H1 (cell line): ENCODE measurements at regions not wholly inside any gene's neighbourhood (a gene's known extent, or its start where the extent isn't known, plus 50 kb on each side); places are given as distances from the start of the nearest gene placed in this dataset.
"Not testable (repeated sequence)": the region's sequence is repeated elsewhere in the genome, so short reads cannot be mapped to it uniquely, and the experiment has no call there.

Source experiments
- CTCF ChIA-PET: fragments of 300-600 bp; sonication (Branson Sonifier 250); formaldehyde crosslinking; loops from one replicate; lab custom pipeline; 2021; ENCODE audit not compliant: partially characterized antibody; lab: Charles Lee
- POLR2A ChIA-PET: fragments of 300-600 bp; sonication (Branson Sonifier 250); formaldehyde crosslinking; loops from one replicate; lab custom pipeline; 2021; ENCODE audit warnings: inconsistent platforms; ENCODE audit not compliant: partially characterized antibody; lab: Charles Lee
- DNase-seq, 2 experiments: peaks; one replicate each; pipeline versions ENCODE4 v3.0.0 to v3.0.0-alpha.2; 2010 to 2022; ENCODE audit warnings: low spot score in 2 of 2, low read depth in 1 of 2, mixed read lengths in 1 of 2
- FAIRE-seq: peaks from 2 replicates; lab custom pipeline; 2011; peaks lifted over from hg19 to GRCh38; lab: Jason Lieb, UNC
- H2AFZ ChIP-seq: 2 replicates; pipeline ENCODE4 v1.8.1; 2012; ENCODE audit warnings: low read length, inconsistent platforms
- H2AK5ac ChIP-seq: 2 replicates; pipeline ENCODE4 v1.6.1; 2013; ENCODE audit warnings: low read depth, low read length
- H2BK120ac ChIP-seq: replicated peaks from 2 replicates; pipeline ENCODE3; 2013; ENCODE audit warnings: low read depth, low read length, inconsistent platforms
- H2BK12ac ChIP-seq: 2 replicates; pipeline ENCODE4 v1.6.1; 2013; ENCODE audit warnings: low read depth, low read length
- H2BK15ac ChIP-seq: 2 replicates; pipeline ENCODE4 v1.6.1; 2013; ENCODE audit warnings: low read length
- H2BK20ac ChIP-seq: 2 replicates; pipeline ENCODE4 v1.6.1; 2013; ENCODE audit warnings: low read length
- H2BK5ac ChIP-seq: 2 replicates; pipeline ENCODE4 v1.6.1; 2013; ENCODE audit warnings: low read depth, low read length
- H3K14ac ChIP-seq: 2 replicates; pipeline ENCODE4 v1.6.1; 2013; ENCODE audit warnings: inconsistent platforms; ENCODE audit not compliant: insufficient read length
- H3K18ac ChIP-seq: 2 replicates; pipeline ENCODE4 v1.6.1; 2013; ENCODE audit warnings: low read length; ENCODE audit errors: extremely low read depth
- H3K23ac ChIP-seq: 2 replicates; pipeline ENCODE4 v1.6.1; 2013; ENCODE audit warnings: inconsistent platforms; ENCODE audit not compliant: insufficient read length
- H3K23me2 ChIP-seq: 2 replicates; pipeline ENCODE4 v1.6.1; 2013; ENCODE audit warnings: low read depth, low read length
- H3K27ac ChIP-seq: 2 replicates; pipeline ENCODE4 v1.6.1; 2011; ENCODE audit warnings: low read depth, low read length, inconsistent platforms
- H3K27me3 ChIP-seq, 4 experiments: replicated peaks in 1 of 4; 1 replicate in 1 of 4; 2 replicates in 3 of 4; pipeline versions ENCODE4 v1.6.1 to v1.8.1; 2011 to 2013; ENCODE audit warnings: low read length in 3 of 4, mild to moderate bottlenecking in 3 of 4, inconsistent platforms in 2 of 4, mixed read lengths in 2 of 4, moderate library complexity in 1 of 4; ENCODE audit not compliant: control insufficient read depth in 3 of 4, insufficient read depth in 3 of 4; ENCODE audit errors: extremely low read depth in 1 of 4
- H3K36me3 ChIP-seq, 4 experiments: 2 replicates each; pipeline versions ENCODE4 v1.6.1 to v1.8.1; 2011 to 2013; ENCODE audit warnings: mild to moderate bottlenecking in 4 of 4, low read length in 3 of 4, moderate library complexity in 2 of 4, control low read depth in 1 of 4, inconsistent platforms in 1 of 4; ENCODE audit not compliant: insufficient read depth in 4 of 4, control insufficient read depth in 2 of 4
- H3K4ac ChIP-seq: replicated peaks from 2 replicates; pipeline ENCODE3; 2013; ENCODE audit warnings: low read length, low read depth, mixed read lengths, inconsistent platforms; ENCODE audit not compliant: insufficient read length
- H3K4me1 ChIP-seq, 4 experiments: replicated peaks in 1 of 4; 1 replicate in 1 of 4; 2 replicates in 3 of 4; pipeline versions ENCODE4 v1.6.1 to v1.8.1; 2011 to 2013; ENCODE audit warnings: low read length in 3 of 4, inconsistent platforms in 2 of 4, mixed read lengths in 1 of 4; ENCODE audit not compliant: insufficient read depth in 4 of 4, control insufficient read depth in 3 of 4
- H3K4me2 ChIP-seq, 2 experiments: 2 replicates each; pipeline versions ENCODE4 v1.6.1 to v1.8.1; 2011 to 2013; ENCODE audit warnings: low read depth in 2 of 2, low read length in 2 of 2, control low read depth in 1 of 2, inconsistent platforms in 1 of 2, mild to moderate bottlenecking in 1 of 2; ENCODE audit not compliant: insufficient read depth in 1 of 2
- H3K4me3 ChIP-seq, 4 experiments: fragments of 200-600, 300-600 bp in 1 of 4; sonication (generic), shearing (Covaris generic), sonication (Bioruptor Twin) in 1 of 4; 2 replicates each; pipeline versions ENCODE4 v1.5.1 to v1.8.1; 2011 to 2016; ENCODE audit warnings: low read length in 4 of 4, low read depth in 3 of 4, control low read depth in 2 of 4, inconsistent platforms in 2 of 4, mild to moderate bottlenecking in 2 of 4, mixed read lengths in 1 of 4, moderate library complexity in 1 of 4; ENCODE audit not compliant: insufficient read depth in 2 of 4; ENCODE audit errors: extremely low read depth in 1 of 4
- H3K56ac ChIP-seq: replicated peaks from 2 replicates; pipeline ENCODE3; 2013; ENCODE audit warnings: low read depth, mild to moderate bottlenecking, mixed read lengths, low read length, inconsistent platforms; ENCODE audit not compliant: insufficient read length
- H3K79me1 ChIP-seq: 2 replicates; pipeline ENCODE4 v1.6.1; 2013; ENCODE audit warnings: low read depth, low read length, control low read depth
- H3K79me2 ChIP-seq, 2 experiments: 2 replicates each; pipeline versions ENCODE4 v1.6.1 to v1.8.1; 2012 to 2013; ENCODE audit warnings: low read length in 2 of 2, mild to moderate bottlenecking in 2 of 2, inconsistent platforms in 1 of 2; ENCODE audit not compliant: insufficient read depth in 2 of 2, control insufficient read depth in 1 of 2
- H3K9ac ChIP-seq, 4 experiments: replicated peaks in 1 of 4; 1 replicate in 1 of 4; 2 replicates in 3 of 4; pipeline versions ENCODE4 v1.6.1 to v1.8.1; 2011 to 2013; ENCODE audit warnings: low read depth in 3 of 4, low read length in 3 of 4, control low read depth in 2 of 4, mild to moderate bottlenecking in 2 of 4, moderate library complexity in 2 of 4, inconsistent platforms in 1 of 4; ENCODE audit errors: extremely low read depth in 1 of 4
- H3K9me3 ChIP-seq, 2 experiments: 2 replicates each; pipeline versions ENCODE4 v1.6.1 to v1.8.1; 2012 to 2013; ENCODE audit warnings: mild to moderate bottlenecking in 2 of 2, moderate library complexity in 2 of 2, control low read depth in 1 of 2, inconsistent platforms in 1 of 2, low read depth in 1 of 2, low read length in 1 of 2, mixed read lengths in 1 of 2; ENCODE audit not compliant: insufficient read depth in 2 of 2
- H4K20me1 ChIP-seq, 2 experiments: replicated peaks in 1 of 2; 2 replicates each; pipeline versions ENCODE3 to v1.8.1; 2011 to 2013; ENCODE audit warnings: inconsistent platforms in 2 of 2, low read length in 2 of 2, mild to moderate bottlenecking in 1 of 2; ENCODE audit not compliant: insufficient read depth in 2 of 2, control insufficient read depth in 1 of 2
- H4K5ac ChIP-seq: 2 replicates; pipeline ENCODE4 v1.6.1; 2013; ENCODE audit warnings: low read length, low read depth, mixed read lengths, inconsistent platforms; ENCODE audit not compliant: insufficient read length
- H4K8ac ChIP-seq: 2 replicates; pipeline ENCODE4 v1.8.0; 2013; ENCODE audit warnings: mild to moderate bottlenecking, moderate library complexity, low read length, inconsistent platforms; ENCODE audit not compliant: insufficient read depth; ENCODE audit errors: extremely low read depth
- H4K91ac ChIP-seq: replicated peaks from 2 replicates; pipeline ENCODE3; 2013; ENCODE audit warnings: low read length, mixed read lengths, inconsistent platforms; ENCODE audit not compliant: insufficient read length
- TAF1 ChIP-seq: IDR thresholded peaks from 2 replicates; pipeline ENCODE4 v1.6.1; 2011; ENCODE audit warnings: mild to moderate bottlenecking, low read depth, low read length
- WGBS, 2 experiments: shearing (Covaris generic) in 1 of 2; methylation state at CpG; one replicate each; pipeline versions ENCODE4 v1.1.6 to v1.1.7; 2013 to 2015; ENCODE audit warnings: low lambda C conversion rate in 2 of 2, mixed read lengths in 2 of 2, inconsistent platforms in 1 of 2, low coverage in 1 of 2, missing lambda C conversion rate in 1 of 2; ENCODE audit not compliant: insufficient replicate concordance in 2 of 2, insufficient coverage in 1 of 2, insufficient read length in 1 of 2; ENCODE audit errors: extremely low coverage in 1 of 2, missing lambda C conversion rate in 1 of 2; 5-methylcytosine and 5-hydroxymethylcytosine counted together

DNA sequence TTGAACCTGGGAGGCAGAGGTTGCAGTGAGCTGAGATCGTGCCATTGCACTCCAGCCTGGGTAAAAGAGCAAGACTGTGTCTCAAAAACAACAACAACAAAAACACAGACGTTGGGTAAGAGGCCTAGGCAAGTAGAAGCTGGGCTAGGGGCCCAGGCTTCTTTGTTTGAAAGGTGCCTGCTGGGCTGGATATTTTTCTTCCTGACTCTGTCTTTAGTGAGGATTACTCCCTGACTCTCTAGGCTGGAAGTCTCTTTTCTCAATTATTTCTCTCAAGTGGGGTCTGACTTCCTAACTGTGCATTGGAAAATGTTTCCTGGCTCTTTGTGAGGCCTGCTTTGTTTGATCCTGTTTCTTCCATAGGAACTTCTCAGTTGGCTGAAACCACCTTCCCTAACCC is 76.5 kb upstream of the DTNBP1 start:
- FAIRE-seq (no peak), DNase-seq (no peak)
- Histone ChIP-seq H2BK15ac (no peak overlapping the region), H4K91ac (no peak overlapping the region), H3K9ac (no peak overlapping the region), H4K8ac (no peak overlapping the region), H3K27me3 (no peaks in the 10 kb centered on the region), H3K36me3 (no peaks in the 10 kb centered on the region), H3K9me3 (no peaks in the 10 kb centered on the region), H3K4me1 (peaks cover 0 to 4% (median 1%) of the 10 kb centered on the region in 4 experiments; a peak in 3 of 7 replicates), H2AFZ (peak overlapping the region; percentile 43; the same call in 1 of the 2 replicates), H3K27ac (no peak overlapping the region), H2BK20ac (no peak overlapping the region), H3K4me2 (no peak overlapping the region), H3K18ac (no peak overlapping the region), H3K79me1 (no peaks in the 10 kb centered on the region), H3K4ac (no peak overlapping the region), H3K23ac (no peak overlapping the region), H3K79me2 (no peaks in the 10 kb centered on the region), H4K5ac (no peak overlapping the region), H2BK5ac (no peak overlapping the region), H2BK120ac (no peak overlapping the region), H3K23me2 (no peaks in the 10 kb centered on the region; the same call in 1 of the 2 replicates), H2BK12ac (no peak overlapping the region), H3K14ac (no peak overlapping the region), H2AK5ac (no peak overlapping the region), H3K4me3 (no peak overlapping the region), H4K20me1 (no peaks in the 10 kb centered on the region), H3K56ac (no peak overlapping the region)
- CTCF ChIA-PET, result interaction anchor here (1.1 kb wide), 1 partner anchor 468 kb away, joined by 3 read pairs; no protein-coding TSS in a partner anchor
- WGBS, 2 experiments, result 53% methylated on average over 2 of the region's 2 CpGs; no CpG with 5 or more reads in 1 of the 2 experiments
- POLR2A ChIA-PET, result no interaction called here
- TF ChIP-seq TAF1, result no peak

DNA sequence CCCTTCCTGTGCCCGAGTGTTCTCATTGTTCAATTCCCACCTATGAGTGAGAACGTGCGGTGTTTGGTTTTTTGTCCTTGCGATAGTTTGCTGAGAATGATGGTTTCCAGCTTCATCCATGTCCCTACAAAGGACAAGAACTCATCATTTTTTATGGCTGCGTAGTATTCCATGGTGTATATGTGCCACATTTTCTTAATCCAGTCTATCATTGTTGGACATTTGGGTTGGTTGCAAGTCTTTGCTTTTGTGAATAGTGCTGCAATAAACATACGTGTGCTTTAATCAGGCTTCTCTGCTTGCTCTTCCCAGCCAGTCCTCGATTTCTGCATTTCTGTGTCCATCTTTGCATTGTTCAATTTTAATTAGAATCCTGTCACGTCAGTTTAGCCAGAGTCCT is 75.4 kb upstream of the DTNBP1 start:
- not testable (repeated sequence) for H3K79me1 ChIP-seq, H3K14ac ChIP-seq
- WGBS, 2 experiments, result 66% methylated on average over 7 of the region's 8 CpGs; no CpG with 5 or more reads in 1 of the 2 experiments

More for the DNA sequence above, 75.4 kb upstream of the DTNBP1 start:
- H3K4me3 ChIP-seq, H2AK5ac ChIP-seq, H2BK120ac ChIP-seq, H2BK5ac ChIP-seq, H3K56ac ChIP-seq, H3K18ac ChIP-seq, H3K79me2 ChIP-seq, CTCF ChIA-PET, H2BK20ac ChIP-seq, H3K27ac ChIP-seq, H3K4ac ChIP-seq, H4K8ac ChIP-seq, DNase-seq, H4K5ac ChIP-seq, H4K20me1 ChIP-seq, H3K36me3 ChIP-seq, H4K91ac ChIP-seq, H2AFZ ChIP-seq, H2BK15ac ChIP-seq, FAIRE-seq, H3K27me3 ChIP-seq, H3K4me1 ChIP-seq, H3K23me2 ChIP-seq, POLR2A ChIA-PET, H3K4me2 ChIP-seq, H3K23ac ChIP-seq, H3K9me3 ChIP-seq, H2BK12ac ChIP-seq, H3K9ac ChIP-seq: not testable (repeated sequence)
